Glutamatergic neuron (in vitro differentiated cells): ENCODE measurements at regions not wholly inside any gene's neighbourhood (a gene's known extent, or its start where the extent isn't known, plus 50 kb on each side); places are given as distances from the start of the nearest gene placed in this dataset.

ENCODE experiments used
- DNase-seq: peaks from one replicate; pipeline ENCODE4 v3.0.0; 2022
- H3K27ac Mint-ChIP-seq: one replicate; pipeline ENCODE4 v1.8.0; 2020; ENCODE audit warnings: mild to moderate bottlenecking, mixed read lengths, inconsistent platforms; ENCODE audit not compliant: unreplicated experiment
- H3K27me3 Mint-ChIP-seq: one replicate; pipeline ENCODE4 v1.8.0; 2020; ENCODE audit warnings: mild to moderate bottlenecking, moderate library complexity, mixed read lengths, inconsistent platforms; ENCODE audit not compliant: unreplicated experiment
- H3K36me3 Mint-ChIP-seq: one replicate; pipeline ENCODE4 v1.8.0; 2020; ENCODE audit warnings: mild to moderate bottlenecking, mixed read lengths, inconsistent platforms; ENCODE audit not compliant: unreplicated experiment
- H3K4me1 Mint-ChIP-seq: one replicate; pipeline ENCODE4 v1.8.0; 2020; ENCODE audit warnings: mild to moderate bottlenecking, low read depth, mixed read lengths, inconsistent platforms; ENCODE audit not compliant: unreplicated experiment
- H3K4me3 Mint-ChIP-seq: one replicate; pipeline ENCODE4 v1.8.0; 2020; ENCODE audit warnings: mild to moderate bottlenecking, mixed read lengths, inconsistent platforms; ENCODE audit not compliant: unreplicated experiment
- H3K9me3 Mint-ChIP-seq: one replicate; pipeline ENCODE4 v1.8.0; 2020; ENCODE audit warnings: mild to moderate bottlenecking, moderate library complexity, mixed read lengths, inconsistent platforms; ENCODE audit not compliant: unreplicated experiment
- CTCF ChIP-seq: fragments of 200-600 bp; sonication (generic); IDR thresholded peaks from one replicate; pipeline ENCODE4 v1.5.0; 2021; ENCODE audit not compliant: partially characterized antibody, unreplicated experiment

GRCh38 chr2:188227713-188228112 lies 64.0 kb upstream of the GULP1 start:
- Mint-ChIP-seq H3K4me1 (no peaks in the 10 kb centered on the region), H3K9me3 (no peaks in the 10 kb centered on the region), H3K27ac (no peak overlapping the region), H3K36me3 (no peaks in the 10 kb centered on the region), H3K27me3 (no peaks in the 10 kb centered on the region), H3K4me3 (no peak overlapping the region)
- DNase-seq = no peak
- TF ChIP-seq CTCF = no peak

- H3K36me3 Mint-ChIP-seq = peaks cover 13% of the 10 kb centered on the region
- peaks cover 5% of the 10 kb centered on the region for H3K9me3 Mint-ChIP-seq
- no peaks in the 10 kb centered on the region for H3K27me3 Mint-ChIP-seq
- no peak for DNase-seq
- no peaks in the 10 kb centered on the region for H3K4me1 Mint-ChIP-seq
- no peak overlapping the region for H3K4me3 Mint-ChIP-seq
- H3K27ac Mint-ChIP-seq = no peak overlapping the region
- no peak for TF ChIP-seq CTCF
These were observed 56.3 kb upstream of the GULP1 start for GRCh38 chr2:188235364-188235763.

GRCh38 chr2:188238386-188238785 lies 53.3 kb upstream of the GULP1 start:
- no peak overlapping the region for H3K4me3 Mint-ChIP-seq
- peaks cover 5% of the 10 kb centered on the region for H3K9me3 Mint-ChIP-seq
- no peak for DNase-seq
- no peak for TF ChIP-seq CTCF
- no peaks in the 10 kb centered on the region for H3K27me3 Mint-ChIP-seq
- H3K4me1 Mint-ChIP-seq = no peaks in the 10 kb centered on the region
- H3K36me3 Mint-ChIP-seq = peaks cover 13% of the 10 kb centered on the region
- H3K27ac Mint-ChIP-seq = no peak overlapping the region
